NCI-H1105 treated with DMSO at 0.1 percent for 48 hours (cell line): ENCODE measurements at regions not wholly inside any gene's neighbourhood (a gene's known extent, or its start where the extent isn't known, plus 50 kb on each side); places are given as distances from the start of the nearest gene placed in this dataset.
"Not testable (repeated sequence)": the region's sequence is repeated elsewhere in the genome, so short reads cannot be mapped to it uniquely, and the experiment has no call there.

Source experiments
- DNase-seq: peaks from one replicate; lab custom pipeline; 2025; lab: John Stamatoyannopoulos, UW

DNA sequence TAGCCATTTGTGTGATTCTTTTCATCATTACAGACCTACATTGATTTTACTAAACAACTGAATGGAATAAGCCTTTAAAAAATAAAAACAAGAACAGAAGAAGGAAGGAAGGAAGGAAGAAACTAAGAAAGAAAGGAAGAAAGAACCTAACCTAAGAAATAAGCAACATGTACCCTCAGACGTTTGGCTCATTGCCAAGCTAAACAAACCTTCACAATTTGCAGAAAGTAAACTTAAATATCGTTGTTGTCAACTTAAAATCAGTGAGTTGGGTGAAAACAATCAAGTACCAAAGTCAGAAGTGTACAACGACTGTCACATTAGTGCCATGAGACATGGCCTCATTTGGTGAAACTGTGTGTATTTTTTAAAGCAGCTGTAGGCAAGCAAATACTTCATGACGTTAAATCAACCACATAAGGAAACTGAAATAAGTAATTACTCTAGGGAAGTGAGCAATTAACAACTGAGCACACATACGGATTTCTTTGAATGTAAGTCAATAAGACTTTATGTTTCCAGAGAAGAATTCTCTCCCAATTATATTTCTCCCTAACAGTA, 313.1 kb upstream of the TMPRSS15 start:
- DNase-seq = peak; percentile 78

DNA sequence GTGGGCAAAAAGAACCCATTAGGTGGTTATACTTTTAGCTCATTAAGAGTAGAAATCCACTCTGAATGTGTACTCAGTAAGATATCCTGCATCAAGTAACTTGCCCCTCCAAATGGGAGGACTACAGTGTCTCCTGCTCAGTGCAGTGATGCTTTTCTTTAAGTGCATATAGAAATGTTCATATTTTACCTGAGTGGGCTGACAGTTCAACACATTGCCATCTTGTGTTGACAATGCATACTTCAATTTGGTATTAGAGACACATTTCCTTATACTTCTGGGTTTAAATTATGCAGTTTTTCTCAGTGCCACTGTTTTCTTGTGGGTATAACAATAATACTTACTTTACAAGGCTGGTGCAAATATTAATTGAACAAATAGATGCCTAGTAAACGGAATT, 318.6 kb upstream of the TMPRSS15 start:
- no peak for DNase-seq

DNA sequence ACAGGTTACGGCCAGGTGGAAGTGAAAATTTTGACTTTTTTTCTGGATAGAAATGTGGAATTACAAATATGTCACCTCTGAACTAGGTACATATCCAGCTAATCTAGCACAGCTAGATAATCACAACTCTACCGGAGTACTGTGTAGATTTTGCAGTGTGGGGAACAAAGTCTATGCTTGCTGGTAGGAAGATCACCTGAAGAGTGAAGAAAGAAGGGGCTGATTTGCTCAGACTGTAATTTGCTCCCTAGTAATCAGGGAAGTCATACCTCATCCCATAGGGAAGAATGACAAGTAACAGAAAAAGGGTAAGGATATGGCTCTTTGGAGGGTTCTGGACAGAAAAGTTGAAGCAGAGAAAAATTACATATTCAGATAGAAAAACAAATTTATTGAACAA, 319.6 kb upstream of the TMPRSS15 start:
- DNase-seq = no peak

DNA sequence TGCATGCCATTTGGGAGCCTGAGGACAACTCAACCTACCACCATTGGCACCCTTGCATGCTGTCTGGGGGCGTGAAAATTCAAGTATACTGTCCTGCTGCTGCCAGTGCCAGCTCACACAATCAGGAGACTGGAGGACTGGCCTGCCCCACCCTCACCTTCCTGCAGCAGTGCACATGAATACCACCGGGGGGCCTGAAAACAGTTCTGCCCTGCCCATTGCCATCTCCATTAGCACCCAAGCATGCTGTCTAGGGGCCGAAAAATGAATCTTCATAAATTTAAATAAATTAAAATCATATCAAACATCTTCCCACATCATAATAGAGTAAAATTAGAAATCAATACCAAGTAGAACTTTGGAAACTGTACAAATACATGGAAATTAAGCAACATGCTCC, 322.1 kb upstream of the TMPRSS15 start:
- DNase-seq = no peak

DNA sequence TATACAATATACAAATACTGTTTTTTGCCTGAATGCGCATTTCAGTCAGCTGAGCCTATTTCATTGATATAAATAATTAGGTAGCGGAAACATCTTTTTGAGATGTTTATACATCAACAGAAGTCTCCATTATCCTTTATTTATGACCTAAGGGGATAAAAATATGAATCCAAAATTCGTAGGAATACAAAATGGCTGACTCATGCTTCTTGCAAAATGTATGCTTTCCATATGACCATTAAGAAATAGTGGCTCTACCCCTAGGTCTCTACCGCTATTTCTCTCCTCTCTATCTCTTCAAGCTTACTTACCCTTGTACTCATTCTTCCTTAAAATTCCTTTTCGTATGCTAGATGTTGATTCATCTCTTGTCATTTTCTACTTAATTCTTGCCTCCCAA, 338.4 kb upstream of the TMPRSS15 start:
- no peak for DNase-seq

DNA sequence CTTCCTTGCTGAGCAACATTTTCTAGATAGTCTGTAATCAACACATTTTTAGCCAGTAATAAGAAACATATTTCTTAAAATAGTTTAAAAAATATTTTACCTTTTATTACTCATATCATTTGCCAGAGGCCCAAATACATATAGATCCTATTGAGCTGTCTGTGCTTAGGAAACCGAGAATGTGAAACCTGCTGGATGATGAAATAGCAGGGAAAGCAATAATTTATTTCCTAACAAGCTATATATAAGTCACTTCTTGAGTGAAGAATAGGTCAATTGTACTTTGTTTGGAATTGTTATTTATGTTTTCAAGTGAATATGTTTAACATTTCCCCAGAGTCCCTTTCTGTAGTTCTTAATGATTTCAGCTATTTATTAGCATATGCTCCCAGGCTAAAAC, 339.9 kb upstream of the TMPRSS15 start:
- DNase-seq = no peak

DNA sequence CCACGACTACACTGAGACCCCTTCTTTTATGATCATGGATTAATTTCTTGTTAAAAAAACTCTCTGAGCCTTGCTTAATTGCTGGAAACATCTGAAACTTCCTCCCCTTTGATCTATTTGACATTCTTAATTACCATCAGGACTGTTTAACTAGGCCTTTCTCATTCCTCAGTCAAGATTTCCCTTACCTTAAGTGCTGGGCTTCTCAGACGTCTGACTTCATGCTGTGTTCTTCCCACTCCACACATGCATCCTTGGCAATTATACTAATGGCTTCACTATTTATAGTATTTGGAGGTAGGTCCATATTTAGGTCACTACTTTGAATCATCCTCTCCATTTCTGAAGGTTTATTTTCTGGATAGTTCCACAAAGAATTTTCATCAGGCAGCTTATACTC, 341.3 kb upstream of the TMPRSS15 start:
- DNase-seq = no peak

DNA sequence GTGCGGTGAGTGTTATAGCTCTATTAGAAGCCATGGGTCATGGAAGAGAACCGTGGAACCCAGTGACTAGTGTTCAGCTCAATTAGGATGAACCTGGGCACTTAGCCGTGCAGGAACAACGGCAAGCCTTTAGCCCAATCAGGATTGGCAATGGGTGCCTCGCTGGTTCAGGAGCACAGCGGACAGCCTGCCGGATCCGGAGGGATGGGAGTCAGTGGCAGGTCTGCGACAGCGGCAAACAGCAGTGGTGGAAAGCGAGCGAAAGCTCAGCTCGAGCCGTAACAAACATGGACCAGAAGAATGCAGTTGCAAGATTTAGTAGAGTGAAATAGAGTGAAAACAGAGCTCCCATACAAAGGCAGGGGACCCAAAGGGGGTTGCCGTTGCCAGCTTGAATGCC, 349.3 kb upstream of the TMPRSS15 start:
- not testable (repeated sequence) for DNase-seq

DNA sequence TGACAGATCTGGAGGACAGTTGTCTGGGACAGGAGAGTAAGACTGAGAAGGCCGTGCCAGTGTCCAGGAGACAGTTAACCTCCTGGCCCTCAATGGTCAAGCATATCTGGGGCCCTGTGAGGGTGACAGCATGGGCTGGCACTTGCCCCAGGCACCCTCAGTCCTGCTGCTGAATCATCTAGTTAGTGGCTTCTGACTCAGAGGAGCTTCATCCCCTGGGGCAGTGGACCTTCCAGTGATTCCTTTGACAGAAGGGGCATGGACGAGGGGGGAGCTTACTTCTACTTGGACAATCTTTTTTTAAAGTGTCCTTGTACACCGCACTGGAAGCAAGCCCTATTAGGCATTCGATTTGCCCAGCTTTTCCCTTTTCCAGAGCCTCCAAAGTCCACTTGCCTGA, 352.7 kb upstream of the TMPRSS15 start:
- DNase-seq = not testable (repeated sequence)

DNA sequence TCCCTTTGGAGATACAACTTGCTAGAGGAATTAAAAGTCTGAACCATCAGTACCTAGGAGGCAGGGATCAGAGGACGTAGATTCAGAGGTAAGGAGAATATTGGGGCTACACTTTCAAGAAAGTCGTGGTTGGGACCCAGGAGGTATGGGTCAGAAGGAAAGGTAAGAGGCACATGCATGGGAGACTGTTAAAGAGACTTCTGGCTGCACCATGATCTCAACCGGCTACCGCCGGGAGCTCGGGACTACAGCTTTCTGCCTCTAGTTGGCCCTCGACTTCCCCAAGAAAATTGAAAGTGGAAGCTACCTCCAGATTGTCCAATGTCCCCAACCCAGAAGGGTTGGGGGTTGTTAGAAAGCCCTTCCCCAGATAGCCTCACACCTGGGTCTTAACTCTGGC, 355.7 kb upstream of the TMPRSS15 start:
- DNase-seq = peak; percentile 12

DNA sequence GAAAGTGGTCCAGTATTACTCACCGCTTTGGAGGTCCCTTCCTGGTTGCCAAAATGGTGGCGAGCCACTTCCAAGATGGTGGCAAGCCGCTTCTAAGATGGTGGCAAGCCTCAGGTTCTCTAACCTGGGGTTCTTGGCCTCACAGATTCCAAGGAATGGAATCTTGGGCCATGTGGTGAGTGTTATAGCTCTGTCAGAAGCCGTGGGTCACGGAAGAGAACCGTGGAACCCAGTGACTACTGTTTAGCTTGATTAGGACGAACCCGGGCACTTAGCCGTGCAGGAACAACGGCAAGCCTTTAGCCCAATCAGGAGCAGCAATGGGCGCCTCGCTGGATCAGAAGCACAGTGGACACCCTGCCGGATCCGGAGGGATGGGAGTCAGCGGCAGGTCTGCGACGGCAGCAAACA, 356.2 kb upstream of the TMPRSS15 start:
- DNase-seq = peak; percentile 47

DNA sequence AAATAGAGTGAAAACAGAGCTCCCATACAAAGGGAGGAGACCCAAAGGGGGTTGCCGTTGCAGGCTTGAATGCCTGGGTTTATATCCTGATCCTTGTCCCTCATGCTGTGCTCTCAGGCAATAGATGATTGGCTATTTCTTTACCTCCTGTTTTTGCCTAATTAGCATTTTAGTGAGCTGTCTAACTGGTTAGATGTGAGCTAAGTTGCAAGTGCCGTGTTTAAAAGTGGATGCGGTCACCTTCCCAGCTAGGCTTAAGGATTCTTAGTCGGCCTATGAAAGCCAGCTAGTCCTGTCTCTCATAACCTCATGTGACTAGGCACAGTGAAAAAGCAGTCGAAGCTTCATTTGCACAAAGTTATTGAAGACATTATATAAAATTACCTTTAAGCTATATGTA, 356.7 kb upstream of the TMPRSS15 start:
- peak; percentile 61 for DNase-seq

DNA sequence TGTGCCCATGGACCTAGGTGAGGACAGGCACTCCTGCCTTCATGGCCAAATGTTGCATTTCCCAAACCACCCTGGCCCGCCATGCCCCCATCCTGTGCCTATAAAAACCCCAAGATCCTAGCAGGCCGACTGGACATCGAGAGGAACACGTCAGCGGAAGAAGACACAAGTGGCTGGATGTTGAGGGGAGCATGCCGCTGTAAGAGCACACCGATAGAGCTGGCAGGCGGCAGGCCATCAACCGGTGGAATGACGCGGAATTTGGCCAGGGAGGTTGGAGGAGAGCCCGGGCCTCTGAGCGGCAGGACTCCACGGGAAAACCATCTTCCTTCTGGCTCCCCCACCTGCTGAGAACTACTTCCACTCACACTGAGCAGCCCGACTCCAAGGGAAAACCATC, 361.1 kb upstream of the TMPRSS15 start:
- DNase-seq = no peak

DNA sequence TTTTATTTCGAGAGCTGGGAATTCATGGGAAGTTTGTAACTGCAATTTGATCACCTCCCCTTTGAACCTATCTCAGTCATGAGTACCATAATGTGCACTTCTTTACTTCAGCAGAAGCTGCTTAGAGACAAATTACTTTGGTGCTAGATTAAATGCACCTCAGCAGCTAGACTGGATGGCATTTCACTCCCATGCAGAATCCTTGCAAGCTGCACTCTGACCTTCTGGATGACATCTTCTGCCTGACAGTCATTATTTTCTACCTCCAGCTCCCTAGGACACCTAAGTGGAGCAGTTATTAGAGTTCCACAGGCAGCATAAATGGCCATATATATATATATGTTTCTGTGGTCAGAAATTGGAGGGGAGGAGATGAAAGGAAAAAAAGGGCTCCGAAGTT, 366.0 kb upstream of the TMPRSS15 start:
- no peak for DNase-seq

DNA sequence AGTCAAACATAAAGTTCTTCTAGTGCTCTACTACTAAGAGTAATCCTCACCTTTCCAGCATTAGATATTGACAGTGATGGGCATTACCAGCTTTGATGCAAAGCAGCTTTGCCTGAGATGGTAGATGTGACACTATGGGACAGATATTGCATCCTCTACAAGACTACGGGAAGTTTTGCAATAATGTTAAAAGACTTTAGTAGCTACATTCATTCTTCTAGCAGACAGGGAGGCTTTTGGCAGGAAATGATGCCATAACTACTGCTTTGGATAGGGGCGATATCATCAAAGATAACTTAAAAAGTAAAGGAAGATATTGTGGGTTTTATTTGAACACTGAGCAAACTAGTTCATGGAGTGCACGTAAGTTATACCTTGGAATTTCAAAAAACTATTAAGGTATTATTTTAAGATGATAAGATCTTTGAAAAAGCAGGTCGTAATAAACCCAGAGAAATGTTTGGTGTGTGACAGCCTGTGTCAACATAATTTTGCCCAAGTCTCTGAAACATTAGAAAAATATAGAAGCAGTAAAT, 368.3 kb upstream of the TMPRSS15 start:
- no peak for DNase-seq

DNA sequence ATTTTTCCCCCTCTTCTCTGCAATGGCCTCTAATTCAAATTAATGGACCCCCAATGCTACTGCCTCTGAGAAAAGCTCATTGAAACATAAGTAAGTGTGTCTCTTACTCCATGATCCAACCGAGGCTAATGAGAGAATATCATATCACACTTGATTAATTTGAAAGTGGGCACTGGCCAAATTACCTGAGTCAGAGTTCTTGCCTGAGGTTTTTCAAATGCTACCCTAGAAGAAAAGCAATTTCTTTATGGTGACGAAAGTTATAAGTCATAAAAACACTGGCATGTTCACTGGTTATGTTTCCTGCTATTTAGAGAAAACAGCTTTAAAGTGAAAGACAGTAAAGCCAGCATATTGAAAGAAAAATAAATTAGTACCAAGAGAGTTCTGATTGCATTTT, 368.8 kb upstream of the TMPRSS15 start:
- no peak for DNase-seq

DNA sequence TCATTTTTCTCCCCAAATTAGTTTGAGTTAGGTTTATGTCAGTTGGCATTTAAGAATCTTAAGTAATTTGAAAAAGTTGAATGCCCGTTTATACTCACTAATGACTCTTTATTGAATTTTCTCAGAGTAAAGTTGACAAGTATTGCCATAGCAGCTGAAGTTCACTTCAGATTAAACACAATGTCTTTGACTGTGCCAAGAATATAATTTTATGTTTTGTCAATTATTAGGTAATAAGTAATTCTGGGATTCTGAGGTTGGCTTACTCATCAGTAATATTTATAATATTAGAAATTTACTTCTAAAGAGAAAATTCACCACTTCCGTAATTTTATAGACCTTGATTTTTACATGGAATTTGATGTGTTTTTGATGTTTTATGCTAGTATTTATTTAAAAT, 369.3 kb upstream of the TMPRSS15 start:
- DNase-seq = no peak

DNA sequence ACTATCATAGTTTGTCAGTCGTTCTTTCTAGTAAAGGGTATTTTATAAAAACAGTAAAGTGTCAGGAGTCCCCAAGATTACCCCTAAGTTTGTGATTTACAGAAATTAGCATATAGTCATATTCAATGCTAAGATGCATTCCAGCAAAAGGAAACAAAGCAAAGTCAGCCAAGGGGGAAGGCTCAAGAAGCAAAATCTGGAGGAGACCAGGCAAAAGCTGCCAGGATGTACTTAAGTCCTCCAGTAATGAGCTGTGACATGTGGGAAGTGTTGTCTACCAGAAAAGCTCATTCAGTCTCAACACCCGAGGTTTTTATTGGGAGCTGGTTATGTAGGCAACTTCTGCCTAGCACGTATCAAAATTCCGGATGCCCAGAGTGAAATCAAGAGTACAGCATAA, 373.4 kb upstream of the TMPRSS15 start:
- no peak for DNase-seq

DNA sequence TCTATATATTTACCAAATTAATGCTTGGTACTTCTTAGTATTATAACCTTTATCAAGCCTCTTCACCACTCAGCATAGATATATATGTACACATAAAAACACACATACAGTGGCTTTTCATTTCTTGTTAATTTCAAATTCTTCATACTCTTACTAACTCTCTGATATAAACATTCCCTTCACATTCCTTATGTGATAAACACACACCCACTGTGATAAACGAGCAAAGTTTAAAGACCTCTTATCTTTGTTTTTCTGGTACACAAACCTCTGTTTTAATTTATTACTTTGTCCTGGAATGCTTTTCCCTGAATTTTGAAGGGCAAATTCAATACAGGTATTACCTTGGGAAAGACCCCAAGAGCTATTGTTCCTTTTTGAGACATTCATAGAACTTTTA, 379.1 kb upstream of the TMPRSS15 start:
- DNase-seq = no peak

DNA sequence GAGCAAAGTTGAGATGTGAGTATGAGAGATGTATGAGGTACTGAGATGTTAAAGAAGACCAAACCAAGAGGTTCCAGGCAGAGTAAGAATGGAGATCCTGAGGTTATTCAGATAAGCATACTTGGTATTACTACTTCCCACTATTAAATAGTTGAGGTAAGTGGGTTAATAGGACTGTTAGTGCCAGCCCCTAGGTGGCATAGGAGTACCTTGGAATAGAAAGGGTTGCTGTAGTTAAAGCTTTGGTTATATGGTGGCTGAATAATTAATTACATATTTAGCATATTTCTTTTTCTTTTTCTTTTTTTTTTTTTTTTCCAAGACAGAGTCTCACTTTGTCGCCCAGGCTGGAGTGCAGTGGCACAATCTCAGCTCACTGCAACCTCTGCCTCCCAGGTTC, 397.9 kb upstream of the TMPRSS15 start:
- peak; percentile 10 for DNase-seq

DNA sequence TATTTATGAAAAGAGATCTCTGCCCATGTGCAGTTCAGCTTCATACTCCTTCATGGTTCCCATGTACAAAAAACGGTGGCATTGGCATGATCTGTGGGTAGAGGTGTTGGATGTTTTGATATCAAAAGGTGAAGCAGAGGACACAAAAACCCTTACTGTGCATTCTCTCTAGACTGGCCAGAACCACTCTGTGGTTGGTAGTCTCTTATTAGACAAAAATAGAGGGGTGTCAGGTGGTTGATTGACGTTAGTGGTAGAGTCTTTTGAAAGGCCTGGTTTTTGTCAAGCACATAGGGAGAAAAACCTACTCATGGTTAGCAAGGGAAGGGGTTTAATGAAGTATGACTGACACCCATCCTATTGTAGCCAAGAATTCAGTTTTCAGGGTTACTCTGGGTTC, 400.0 kb upstream of the TMPRSS15 start:
- no peak for DNase-seq

DNA sequence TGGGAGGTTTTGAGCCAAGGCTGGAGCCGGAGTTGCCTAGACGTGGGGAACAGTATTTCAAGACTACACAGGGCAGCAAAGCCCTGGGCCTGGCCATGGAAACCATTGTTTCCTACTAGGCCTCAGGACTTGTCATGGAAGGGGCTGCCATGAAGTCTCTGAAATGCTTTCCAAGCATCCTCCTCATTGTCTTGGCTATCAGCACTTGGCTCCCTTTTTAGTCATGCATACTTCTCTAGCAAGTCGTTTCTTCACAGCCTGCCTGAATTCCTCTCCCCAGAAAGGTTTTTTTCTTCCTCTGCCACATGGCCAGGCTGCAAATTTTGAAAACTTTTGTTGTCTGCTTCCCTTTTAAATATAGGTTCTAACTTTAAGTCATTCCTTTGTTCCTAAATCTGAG, 406.6 kb upstream of the TMPRSS15 start:
- DNase-seq = no peak

DNA sequence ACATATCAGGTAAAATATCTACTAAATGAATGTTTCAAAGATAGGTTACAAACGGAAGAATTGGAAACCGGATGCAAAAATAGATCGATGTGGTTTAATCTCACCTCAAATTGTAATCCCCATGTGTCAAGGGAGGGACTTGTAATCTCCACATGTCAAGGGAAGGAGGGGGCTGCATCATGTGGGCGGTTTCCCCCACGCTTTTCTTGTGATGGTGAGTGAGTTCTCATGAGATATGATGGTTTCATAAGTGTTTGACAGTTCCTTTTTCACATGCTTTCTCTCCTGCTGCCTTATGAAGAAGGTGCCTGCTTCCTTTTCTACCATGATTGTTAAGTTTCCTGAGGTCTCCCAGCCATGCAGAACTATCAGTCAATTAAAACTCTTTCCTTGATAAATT, 408.7 kb upstream of the TMPRSS15 start:
- DNase-seq = no peak

DNA sequence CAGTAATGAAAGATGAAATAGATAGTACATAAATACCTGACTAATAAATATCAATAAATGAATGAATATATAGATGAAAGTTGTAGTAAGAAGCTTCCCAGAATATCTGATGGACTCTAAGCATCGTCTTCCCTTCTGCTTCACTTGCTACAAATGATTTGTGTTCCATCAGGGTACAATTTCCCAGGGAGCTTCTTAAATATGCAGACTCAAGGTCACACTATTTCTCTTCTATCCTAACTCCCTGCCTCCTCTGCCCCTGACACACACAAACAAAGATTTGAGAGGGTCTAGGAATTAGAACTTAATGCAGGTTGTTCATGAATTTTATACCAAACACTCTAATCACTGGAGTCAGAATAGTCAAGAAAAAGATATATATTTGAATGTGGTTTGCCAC, 415.9 kb upstream of the TMPRSS15 start:
- DNase-seq = no peak

DNA sequence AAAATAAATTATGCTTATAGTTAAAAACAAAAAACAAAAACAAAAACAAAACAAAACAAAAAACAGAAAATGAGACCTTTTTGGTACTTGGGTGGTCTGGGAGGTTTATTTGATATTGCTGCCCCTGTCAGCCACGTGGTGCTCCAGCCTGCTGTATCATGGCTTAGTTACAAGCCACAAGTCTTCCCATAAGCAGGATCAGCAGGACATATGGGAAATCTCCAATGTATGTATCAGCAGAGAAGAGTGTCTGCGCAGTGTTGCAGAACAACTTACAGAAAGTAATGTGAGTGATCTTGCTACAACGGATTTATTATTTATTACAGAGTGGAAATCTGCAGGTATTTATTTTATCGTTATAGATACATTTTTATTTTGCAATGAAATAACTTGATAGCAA, 423.0 kb upstream of the TMPRSS15 start:
- DNase-seq = no peak
